GM12873 (cell line): ENCODE measurements at regions not wholly inside any gene's neighbourhood (a gene's known extent, or its start where the extent isn't known, plus 50 kb on each side); places are given as distances from the start of the nearest gene placed in this dataset.

ENCODE experiments used
- TF ChIP-seq, protein P1 (sequence below): IDR thresholded peaks from 2 replicates; pipeline ENCODE4 v1.5.1; 2012; ENCODE audit warnings: low read depth, mild to moderate bottlenecking, moderate library complexity, low read length, control low read depth; ENCODE audit not compliant: insufficient read depth; ENCODE audit errors: missing control alignments

DNA sequence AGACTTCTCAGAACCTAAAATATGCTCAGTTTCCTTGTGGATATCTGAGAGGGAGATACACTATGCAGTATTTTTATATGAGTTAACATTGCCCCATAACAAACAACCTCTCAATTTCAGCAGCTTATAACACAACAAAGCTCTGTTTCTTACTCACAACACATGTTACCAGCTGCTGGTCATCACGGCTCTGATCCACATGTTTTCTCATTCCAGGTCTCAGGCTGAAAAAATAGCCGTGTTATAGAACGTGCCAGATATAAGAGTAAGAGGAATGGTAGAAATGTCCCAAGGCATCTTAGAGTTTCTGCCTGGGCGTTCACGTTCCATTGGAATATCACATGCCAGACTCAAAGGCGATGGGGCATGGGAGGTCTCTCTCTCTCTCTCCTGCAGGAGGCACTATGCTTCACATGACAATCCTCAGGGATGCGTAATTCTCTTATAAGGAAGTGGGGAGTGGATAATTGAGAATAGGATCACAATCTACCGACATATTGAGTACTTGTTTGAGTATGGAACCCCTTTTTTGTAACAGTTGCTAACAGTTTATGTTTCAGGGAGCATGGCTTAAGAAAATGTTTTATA is 246.6 kb downstream of the NHLRC3 start:
- TF ChIP-seq, protein P1, sequence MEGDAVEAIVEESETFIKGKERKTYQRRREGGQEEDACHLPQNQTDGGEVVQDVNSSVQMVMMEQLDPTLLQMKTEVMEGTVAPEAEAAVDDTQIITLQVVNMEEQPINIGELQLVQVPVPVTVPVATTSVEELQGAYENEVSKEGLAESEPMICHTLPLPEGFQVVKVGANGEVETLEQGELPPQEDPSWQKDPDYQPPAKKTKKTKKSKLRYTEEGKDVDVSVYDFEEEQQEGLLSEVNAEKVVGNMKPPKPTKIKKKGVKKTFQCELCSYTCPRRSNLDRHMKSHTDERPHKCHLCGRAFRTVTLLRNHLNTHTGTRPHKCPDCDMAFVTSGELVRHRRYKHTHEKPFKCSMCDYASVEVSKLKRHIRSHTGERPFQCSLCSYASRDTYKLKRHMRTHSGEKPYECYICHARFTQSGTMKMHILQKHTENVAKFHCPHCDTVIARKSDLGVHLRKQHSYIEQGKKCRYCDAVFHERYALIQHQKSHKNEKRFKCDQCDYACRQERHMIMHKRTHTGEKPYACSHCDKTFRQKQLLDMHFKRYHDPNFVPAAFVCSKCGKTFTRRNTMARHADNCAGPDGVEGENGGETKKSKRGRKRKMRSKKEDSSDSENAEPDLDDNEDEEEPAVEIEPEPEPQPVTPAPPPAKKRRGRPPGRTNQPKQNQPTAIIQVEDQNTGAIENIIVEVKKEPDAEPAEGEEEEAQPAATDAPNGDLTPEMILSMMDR = no peak
